ENCODE measurements at regions not wholly inside any gene's neighbourhood (a gene's known extent, or its start where the extent isn't known, plus 50 kb on each side); places are given as distances from the start of the nearest gene placed in this dataset.

DNA sequence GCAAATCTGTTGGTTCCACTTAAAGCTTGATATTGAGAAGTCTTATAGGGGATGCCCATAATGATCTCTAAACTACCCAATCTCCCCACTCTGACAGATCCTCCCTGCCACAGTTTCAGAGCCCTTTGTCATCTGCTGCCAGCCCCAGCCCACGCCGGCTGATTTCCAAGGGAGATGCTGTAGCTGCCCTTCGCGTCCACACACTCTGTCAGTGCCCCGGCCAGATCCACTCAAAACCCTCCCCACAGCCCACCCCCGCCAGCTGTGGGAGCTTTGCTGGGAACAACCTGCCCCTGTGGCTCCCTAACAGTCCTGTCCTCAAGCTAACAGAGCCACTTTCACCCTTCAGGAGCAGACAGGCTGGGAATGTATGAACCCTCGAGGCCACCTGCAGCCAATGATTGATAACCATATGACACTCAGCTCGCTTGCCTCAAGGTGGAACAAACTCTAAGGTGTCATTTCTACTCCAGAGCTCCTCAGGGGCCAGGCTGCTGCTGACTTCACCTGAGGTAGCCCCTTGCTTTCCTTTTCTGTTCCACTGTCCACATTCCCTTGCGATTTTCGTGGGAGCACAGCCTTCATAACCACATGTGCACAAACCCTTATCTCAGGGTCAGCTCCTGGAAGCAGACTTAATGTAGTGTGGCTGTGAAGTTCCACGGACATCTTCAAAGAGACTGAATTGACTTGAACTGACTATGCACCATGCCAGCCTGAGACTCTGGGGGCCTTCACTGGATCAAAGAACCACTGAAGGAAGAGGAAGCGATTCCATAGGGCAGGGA is 92.6 kb upstream of the LGALSL start:
- TF ChIP-seq CTCF (IDR thresholded peaks at IDR 0.05) = no peak
- no peak for TF ChIP-seq ZFX (IDR thresholded peaks at IDR 0.05; ENCODE audit: borderline replicate concordance)

All from 22Rv1 (cell line).